Jurkat, Clone E6-1 (cell line): ENCODE measurements at regions not wholly inside any gene's neighbourhood (a gene's known extent, or its start where the extent isn't known, plus 50 kb on each side); places are given as distances from the start of the nearest gene placed in this dataset.

Source experiments
- DNase-seq: peaks from one replicate; pipeline ENCODE4 v3.0.0-alpha.2; 2011; ENCODE audit warnings: low read depth, low spot score
- H3K4me3 ChIP-seq: 2 replicates; pipeline ENCODE4 v1.5.1; 2011; ENCODE audit warnings: mild to moderate bottlenecking, low read length, control low read depth, moderate library complexity

DNA sequence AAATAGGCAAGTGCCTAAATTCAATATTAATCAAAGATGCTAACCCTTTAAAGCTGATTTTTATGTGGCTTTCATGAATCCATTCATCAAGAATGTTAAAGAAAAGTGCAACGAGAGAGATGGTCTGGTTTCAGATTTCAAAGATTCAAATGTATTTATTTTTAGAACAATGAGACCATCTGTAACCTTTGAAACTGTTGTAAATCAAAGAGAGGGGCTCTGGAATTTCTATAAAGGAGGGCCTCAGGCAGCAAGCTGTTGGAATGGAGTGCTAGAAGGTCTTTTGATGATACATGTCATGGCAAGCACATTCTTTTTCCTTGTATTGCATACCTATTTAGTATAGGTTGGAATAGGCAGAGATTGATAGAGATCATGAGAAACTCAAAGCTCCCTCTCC, 433.0 kb downstream of the LRIG3 start:
- no peak overlapping the region for H3K4me3 ChIP-seq
- DNase-seq: no peak

- H3K4me3 ChIP-seq: no peak overlapping the region
- DNase-seq: no peak
Measured at GRCh38 chr12:58487678-58488161, 432.6 kb downstream of the LRIG3 start.

- no peak for DNase-seq
- H3K4me3 ChIP-seq: no peak overlapping the region
Measured at GRCh38 chr12:58489394-58489793, 430.9 kb downstream of the LRIG3 start.

DNA sequence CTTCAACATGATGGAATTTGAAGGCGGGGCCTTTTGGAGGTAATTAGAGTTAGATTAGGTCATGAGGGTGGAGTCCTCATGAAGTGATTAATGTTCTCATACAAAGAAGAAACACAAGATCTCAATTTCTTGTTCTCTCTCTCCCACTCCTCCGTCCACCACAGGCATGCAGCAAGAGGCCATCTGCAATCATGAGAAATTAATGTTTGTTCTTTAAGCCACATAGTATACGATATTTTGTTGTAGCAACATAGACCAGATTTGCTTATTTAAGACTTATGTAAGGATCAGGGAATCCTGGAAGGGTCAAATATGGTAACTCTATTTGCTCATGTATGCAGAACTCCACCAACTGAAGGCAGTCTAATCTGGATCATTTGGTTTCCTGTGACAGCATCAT, 429.0 kb downstream of the LRIG3 start:
- no peak overlapping the region for H3K4me3 ChIP-seq
- DNase-seq: no peak

DNA sequence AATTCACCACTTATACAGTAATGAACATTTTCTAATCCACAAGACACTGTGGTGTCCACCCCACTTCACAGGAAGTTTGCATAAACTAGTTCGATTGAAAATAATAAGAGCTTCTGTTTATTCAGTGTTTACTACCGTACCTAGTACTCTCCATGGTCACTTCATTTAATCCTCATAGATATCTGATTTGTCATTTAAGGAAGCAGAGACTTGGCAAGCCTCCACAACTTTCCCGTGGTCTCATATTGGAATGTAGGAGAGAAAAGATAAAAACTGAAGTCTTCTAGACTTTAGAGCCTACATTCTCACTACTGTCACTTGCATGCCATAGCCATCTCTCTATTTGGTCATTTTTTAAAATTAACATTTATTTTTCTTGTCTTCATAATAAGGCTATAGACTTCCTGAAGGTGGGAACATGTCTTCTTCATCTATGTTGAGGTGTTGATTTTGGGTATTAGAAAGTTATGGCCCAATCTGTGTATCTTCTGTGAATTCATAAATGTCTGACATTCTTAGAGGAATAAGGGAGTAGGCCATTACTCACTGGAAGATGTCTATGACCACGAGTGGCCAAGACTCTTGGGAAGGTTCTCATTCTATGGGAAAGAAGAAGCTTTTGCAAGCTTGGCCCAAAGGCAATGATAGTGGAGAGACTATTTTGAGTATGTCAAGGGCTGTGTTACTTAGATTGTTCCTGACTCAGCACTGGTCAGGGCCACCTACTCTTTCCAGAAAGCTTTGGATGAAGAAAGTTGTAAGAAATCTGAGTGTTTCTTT, 423.7 kb downstream of the LRIG3 start:
- DNase-seq: no peak
- H3K4me3 ChIP-seq: no peak overlapping the region

DNA sequence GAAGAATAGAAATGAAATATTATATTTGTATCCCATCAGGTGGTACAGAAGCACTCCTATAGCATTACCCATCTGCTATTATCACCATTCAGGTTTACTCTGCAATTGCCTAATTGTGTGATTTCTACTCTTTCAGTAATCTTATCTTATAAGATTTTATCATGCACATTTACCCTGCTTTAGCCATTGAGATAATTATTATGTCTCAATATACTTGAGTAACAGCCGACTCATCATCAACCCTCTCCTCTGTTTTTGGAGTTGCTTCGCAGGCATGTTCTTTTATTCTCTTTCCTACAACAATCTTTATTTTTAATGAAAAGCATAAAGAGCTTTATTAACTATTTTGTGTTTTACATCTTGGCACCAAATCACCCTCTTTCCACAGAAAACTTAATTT, 419.9 kb downstream of the LRIG3 start:
- no peak overlapping the region for H3K4me3 ChIP-seq
- DNase-seq: no peak

DNA sequence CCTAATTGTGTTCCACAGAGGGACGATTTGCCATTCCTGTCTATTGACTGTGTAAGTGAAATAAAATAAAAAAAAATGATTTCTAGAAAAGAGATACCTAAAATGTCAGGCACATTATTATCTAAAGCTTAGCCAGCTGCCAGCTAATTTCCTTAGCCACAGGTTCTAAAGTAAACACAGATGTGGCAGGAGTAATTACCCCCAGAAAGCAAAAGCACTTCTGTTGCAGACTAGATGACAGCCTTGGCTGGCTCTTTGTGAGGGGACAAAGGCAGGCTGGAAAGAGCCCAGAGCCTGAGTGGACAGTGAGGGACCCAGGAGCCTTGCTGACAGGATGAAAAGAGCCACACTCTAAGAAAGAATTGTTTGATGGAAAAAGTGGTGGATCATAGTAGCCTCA, 418.1 kb downstream of the LRIG3 start:
- no peak for DNase-seq
- H3K4me3 ChIP-seq: no peak overlapping the region

DNA sequence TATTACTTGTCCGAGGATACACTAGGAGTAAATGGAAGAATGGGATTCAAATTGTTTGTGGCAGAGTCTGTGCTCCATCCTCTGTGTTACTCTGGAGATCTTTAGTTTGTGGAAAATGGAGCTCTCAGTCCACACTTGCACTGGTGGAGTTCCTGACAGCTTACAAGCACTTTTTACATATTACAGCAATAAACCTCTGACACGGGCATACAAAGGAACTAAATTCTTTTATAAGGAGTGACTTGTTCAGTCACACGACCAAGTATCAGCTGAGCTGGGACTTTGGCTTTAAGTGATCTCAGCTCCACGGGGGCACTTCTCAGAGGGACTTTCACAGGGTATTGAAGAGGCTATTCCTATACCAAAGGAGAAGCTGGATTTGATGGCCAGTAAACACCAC, 417.5 kb downstream of the LRIG3 start:
- no peak overlapping the region for H3K4me3 ChIP-seq
- DNase-seq: no peak

GRCh38 chr12:58503731-58504130, 416.6 kb downstream of the LRIG3 start:
- H3K4me3 ChIP-seq: no peak overlapping the region
- DNase-seq: no peak

DNA sequence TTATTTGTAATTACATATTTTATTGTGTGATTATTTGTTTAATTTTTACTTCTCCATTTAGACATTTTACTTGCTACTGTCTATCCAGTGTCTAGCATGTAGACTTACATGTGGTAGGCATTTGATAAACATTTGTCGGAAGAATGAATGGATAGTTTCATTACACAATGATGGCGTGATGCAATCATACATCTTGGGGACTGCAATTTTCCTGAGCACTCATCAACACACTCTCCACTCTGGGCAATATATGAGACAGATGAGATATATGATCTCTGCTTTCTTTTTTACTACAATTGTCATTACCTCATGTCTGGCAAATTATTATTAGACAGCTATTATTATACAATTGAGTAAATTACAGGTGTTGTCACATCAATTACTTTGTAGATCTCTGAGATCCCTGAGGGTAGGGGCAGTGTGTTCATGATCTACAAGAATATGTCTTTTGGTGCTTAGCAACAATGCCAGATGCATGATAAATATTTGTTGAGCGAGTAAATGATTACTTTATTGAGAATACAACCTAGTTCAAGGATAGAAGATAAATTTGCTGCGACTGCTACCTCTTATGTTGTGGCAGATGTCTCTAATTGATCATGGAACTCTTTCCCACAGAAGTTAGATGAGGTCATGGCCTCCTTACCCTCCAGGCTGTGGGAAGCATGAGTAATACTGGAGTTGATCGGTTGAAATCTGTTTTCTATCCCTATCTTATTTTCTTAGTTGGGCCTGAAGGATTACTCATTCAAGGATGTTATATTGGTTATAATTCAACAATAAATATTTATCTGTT, 416.0 kb downstream of the LRIG3 start:
- no peak for DNase-seq
- no peak overlapping the region for H3K4me3 ChIP-seq

DNA sequence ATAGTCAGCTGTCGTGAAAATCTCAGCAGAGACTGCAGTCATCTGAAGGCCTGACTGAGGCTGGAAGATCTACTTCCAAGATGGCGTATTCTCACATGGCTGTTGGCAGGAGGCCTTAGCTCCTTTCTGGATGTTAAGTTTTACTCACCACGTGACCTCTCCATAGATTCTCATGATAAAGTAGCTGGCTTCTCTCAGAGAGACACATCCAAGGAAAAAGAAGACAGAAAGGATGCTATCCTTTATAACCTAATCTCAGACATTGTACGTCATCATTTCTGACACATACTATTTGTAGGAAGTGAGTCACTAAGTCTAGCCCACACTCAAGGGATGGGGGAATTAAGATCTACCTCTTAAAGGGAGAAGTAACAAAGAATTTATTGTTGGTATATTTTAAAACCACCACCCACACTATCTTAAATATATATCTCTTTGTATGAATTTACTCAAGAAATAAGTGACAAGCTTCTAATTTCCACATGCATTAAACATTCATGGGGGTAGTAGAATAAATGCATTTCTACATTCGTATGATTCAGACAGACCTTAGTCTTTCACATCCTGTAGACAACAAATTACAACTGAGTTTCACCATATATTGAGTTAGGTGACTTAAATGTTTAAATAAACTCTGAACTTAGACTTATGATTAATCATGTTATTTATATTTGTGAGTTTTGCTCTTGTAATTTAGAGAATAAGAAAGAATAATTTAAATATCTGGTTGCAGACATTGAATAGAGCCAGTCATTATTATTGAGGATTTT, 411.0 kb downstream of the LRIG3 start:
- H3K4me3 ChIP-seq: no peak overlapping the region
- no peak for DNase-seq

- no peak overlapping the region for H3K4me3 ChIP-seq
- DNase-seq: no peak
Measured at GRCh38 chr12:58513301-58513834, 406.9 kb downstream of the LRIG3 start.

- H3K4me3 ChIP-seq: no peak overlapping the region
Measured at GRCh38 chr12:58513852-58514251, 406.5 kb downstream of the LRIG3 start.

GRCh38 chr12:58519839-58520238, 400.5 kb downstream of the LRIG3 start:
- DNase-seq: no peak
- H3K4me3 ChIP-seq: no peak overlapping the region

More at GRCh38 chr12:58513852-58514251, 406.5 kb downstream of the LRIG3 start:
- no peak for DNase-seq

- no peak overlapping the region for H3K4me3 ChIP-seq
- no peak for DNase-seq
Measured at GRCh38 chr12:58521152-58521551, 399.2 kb downstream of the LRIG3 start.

- H3K4me3 ChIP-seq: no peak overlapping the region
- no peak for DNase-seq
Measured at GRCh38 chr12:58521796-58522195, 398.5 kb downstream of the LRIG3 start.

GRCh38 chr12:58523360-58523759, 396.9 kb downstream of the LRIG3 start:
- DNase-seq: no peak
- no peak overlapping the region for H3K4me3 ChIP-seq

GRCh38 chr12:58528271-58528670, 392.0 kb downstream of the LRIG3 start:
- no peak for DNase-seq
- H3K4me3 ChIP-seq: no peak overlapping the region

DNA sequence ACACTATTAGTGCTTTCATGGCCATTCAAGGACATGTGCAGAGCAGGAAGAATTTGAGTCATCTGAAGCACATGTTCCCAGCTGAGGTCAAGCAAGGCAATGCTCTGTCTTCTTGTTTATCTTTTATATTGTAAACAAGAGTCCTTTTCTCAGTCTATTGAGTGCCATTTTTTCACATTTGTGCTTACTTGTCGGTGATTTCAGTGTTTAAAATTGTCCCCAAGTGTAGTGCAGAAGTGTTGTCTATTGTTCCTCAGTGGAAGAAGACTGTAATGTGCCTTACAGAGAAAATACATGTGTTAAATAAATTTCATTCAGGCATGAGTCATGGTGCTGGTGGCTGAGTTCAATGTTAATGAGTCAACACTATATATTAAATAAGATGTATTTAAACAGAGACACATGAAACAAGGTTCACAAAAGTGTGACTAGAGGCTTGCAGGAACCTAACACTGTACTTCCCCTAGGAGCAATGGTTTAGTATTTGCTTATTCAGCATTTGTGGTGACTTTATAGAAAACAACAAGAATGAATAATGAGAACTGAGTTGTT, 391.1 kb downstream of the LRIG3 start:
- no peak for DNase-seq

More for the DNA sequence above, 391.1 kb downstream of the LRIG3 start:
- no peak overlapping the region for H3K4me3 ChIP-seq
